ENCODE measurements at regions not wholly inside any gene's neighbourhood (a gene's known extent, or its start where the extent isn't known, plus 50 kb on each side); places are given as distances from the start of the nearest gene placed in this dataset.

- TF ChIP-seq CTCF (IDR thresholded peaks at IDR 0.05; ENCODE audit: control extremely low read depth in 1 of 3, insufficient read depth in 1 of 3, low read depth in 1 of 3, low read length in 3 of 3) (no peak), EP300 (IDR thresholded peaks at IDR 0.05; ENCODE audit: borderline replicate concordance in 1 of 2, low read depth in 2 of 2, low read length in 2 of 2) (no peak), SP1 (IDR thresholded peaks at IDR 0.05; ENCODE audit: low read depth, low read length) (no peak), RAD21 (IDR thresholded peaks at IDR 0.05 in 1 of 2, conservative IDR thresholded peaks at IDR 0.05 in 1 of 2; ENCODE audit: low read depth in 2 of 2, low read length in 2 of 2) (no peak), GABPA (IDR thresholded peaks at IDR 0.05; ENCODE audit: borderline replicate concordance, insufficient read depth, low read length) (no peak), POLR2A (IDR thresholded peaks at IDR 0.05; ENCODE audit: control extremely low read depth in 1 of 2, low read depth in 2 of 2, low read length in 2 of 2) (no peak), POLR2AphosphoS5 (IDR thresholded peaks at IDR 0.05; ENCODE audit: low read depth, low read length) (no peak), USF2 (IDR thresholded peaks at IDR 0.05; ENCODE audit: low read length) (no peak)
These were observed 194.6 kb upstream of the KLF3 start for GRCh38 chr4:38469410-38469809.
